CD4-positive, alpha-beta memory T cell (primary cell): ENCODE measurements at regions not wholly inside any gene's neighbourhood (a gene's known extent, or its start where the extent isn't known, plus 50 kb on each side); places are given as distances from the start of the nearest gene placed in this dataset.

Experiments used
- CTCF ChIA-PET: fragments of 350-600 bp; sonication (Branson Sonifier 250); formaldehyde crosslinking; loops from one replicate; lab custom pipeline; 2021; ENCODE audit warnings: inconsistent platforms; ENCODE audit not compliant: partially characterized antibody; lab: Charles Lee
- POLR2A ChIA-PET: fragments of 350-600 bp; sonication (Branson Sonifier 250); formaldehyde crosslinking; loops from one replicate; lab custom pipeline; 2021; ENCODE audit not compliant: partially characterized antibody; lab: Charles Lee
- DNase-seq, 5 donors: peaks; one replicate each; pipeline versions ENCODE4 v3.0.0 to v3.0.0-alpha.2; 2020 to 2022; ENCODE audit warnings: mixed read lengths in 1 of 5
- H3K27ac ChIP-seq: one replicate; pipeline ENCODE4 v1.7.0; 2013; ENCODE audit warnings: low read depth, low read length
- H3K27me3 ChIP-seq: 2 replicates; pipeline ENCODE4 v1.7.0; 2013; ENCODE audit warnings: mild to moderate bottlenecking, low read length, moderate library complexity; ENCODE audit not compliant: insufficient read depth
- H3K36me3 ChIP-seq: 2 replicates; pipeline ENCODE4 v1.7.0; 2013; ENCODE audit warnings: mild to moderate bottlenecking, low read length, moderate library complexity; ENCODE audit not compliant: insufficient read depth
- H3K4me1 ChIP-seq: 2 replicates; pipeline ENCODE4 v1.7.0; 2013; ENCODE audit warnings: mild to moderate bottlenecking, low read length, moderate library complexity; ENCODE audit not compliant: insufficient read depth
- H3K4me3 ChIP-seq, 2 donors: one replicate each; pipeline ENCODE4 v1.7.0; 2013; ENCODE audit warnings: low read length in 2 of 2, mild to moderate bottlenecking in 1 of 2
- H3K9me3 ChIP-seq, 2 donors: one replicate each; pipeline ENCODE4 v1.7.0; 2013; ENCODE audit warnings: low read length in 2 of 2, control low read depth in 1 of 2; ENCODE audit not compliant: control insufficient read depth in 1 of 2
- H3K27ac Mint-ChIP-seq, 7 donors: one replicate each; pipeline ENCODE4 v1.8.0; 2020 to 2021; ENCODE audit warnings: mixed read lengths in 7 of 7, mild to moderate bottlenecking in 6 of 7, inconsistent platforms in 3 of 7, moderate library complexity in 3 of 7
- H3K27me3 Mint-ChIP-seq, 2 donors: one replicate each; pipeline ENCODE4 v1.8.0; 2020 to 2021; ENCODE audit warnings: mixed read lengths in 2 of 2
- H3K36me3 Mint-ChIP-seq, 2 donors: one replicate each; pipeline ENCODE4 v1.8.0; 2020 to 2021; ENCODE audit warnings: mixed read lengths in 2 of 2, inconsistent platforms in 1 of 2, mild to moderate bottlenecking in 1 of 2
- H3K4me1 Mint-ChIP-seq, 4 donors: one replicate each; pipeline ENCODE4 v1.8.0; 2020 to 2021; ENCODE audit warnings: mixed read lengths in 4 of 4, mild to moderate bottlenecking in 1 of 4
- H3K4me3 Mint-ChIP-seq, 8 donors: one replicate each; pipeline ENCODE4 v1.8.0; 2020 to 2021; ENCODE audit warnings: mixed read lengths in 8 of 8, mild to moderate bottlenecking in 7 of 8, moderate library complexity in 6 of 8, inconsistent platforms in 3 of 8
- H3K9me3 Mint-ChIP-seq, 8 donors: one replicate each; pipeline ENCODE4 v1.8.0; 2020 to 2021; ENCODE audit warnings: mixed read lengths in 8 of 8, mild to moderate bottlenecking in 5 of 8, inconsistent platforms in 3 of 8, moderate library complexity in 1 of 8
- intact Hi-C: fragments of 100-400 bp; cut with micrococcal nuclease; formaldehyde crosslinking; loops from one replicate; pipeline ENCODE4 v1.15.1; 2023

DNA sequence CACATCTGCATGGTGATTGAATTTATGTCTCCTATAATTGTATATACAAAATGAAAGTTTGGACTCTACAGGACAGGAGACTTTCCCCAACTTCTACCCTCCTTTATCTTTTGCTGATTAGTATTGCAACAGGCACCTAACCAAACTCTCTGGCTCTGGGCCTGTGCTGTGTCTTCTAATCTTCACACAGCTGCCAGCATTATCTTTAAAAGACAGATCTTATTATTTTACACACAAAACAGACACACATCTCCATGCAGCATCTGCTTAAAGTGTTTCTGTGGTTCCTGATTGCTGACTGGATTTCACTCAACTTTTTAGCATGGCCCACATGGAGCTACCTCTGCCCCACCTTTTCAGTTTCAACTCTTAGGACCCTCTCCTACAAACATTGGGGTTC is 154.9 kb upstream of the PELI2 start:
- H3K9me3 Mint-ChIP-seq, result no peaks in the 10 kb centered on the region
- no peaks in the 10 kb centered on the region for H3K36me3 Mint-ChIP-seq
- H3K4me1 Mint-ChIP-seq, result no peaks in the 10 kb centered on the region
- H3K27ac Mint-ChIP-seq, result no peak overlapping the region
- H3K4me3 ChIP-seq, result no peak overlapping the region
- H3K4me3 Mint-ChIP-seq, result no peak overlapping the region
- peaks cover 3% of the 10 kb centered on the region in 2 donors for H3K27me3 Mint-ChIP-seq
- H3K27ac ChIP-seq, result no peak overlapping the region
- no peaks in the 10 kb centered on the region for H3K9me3 ChIP-seq
- intact Hi-C loops, result loop anchor here (5.0 kb wide), 1 partner anchor 154 kb away; the partner anchor contains the start of gene PELI2
- DNase-seq, result no peak
- ChIA-PET POLR2A (no interaction called here), CTCF (no interaction called here)
- no peaks in the 10 kb centered on the region for H3K36me3 ChIP-seq
- no peaks in the 10 kb centered on the region for H3K4me1 ChIP-seq
- no peaks in the 10 kb centered on the region for H3K27me3 ChIP-seq

DNA sequence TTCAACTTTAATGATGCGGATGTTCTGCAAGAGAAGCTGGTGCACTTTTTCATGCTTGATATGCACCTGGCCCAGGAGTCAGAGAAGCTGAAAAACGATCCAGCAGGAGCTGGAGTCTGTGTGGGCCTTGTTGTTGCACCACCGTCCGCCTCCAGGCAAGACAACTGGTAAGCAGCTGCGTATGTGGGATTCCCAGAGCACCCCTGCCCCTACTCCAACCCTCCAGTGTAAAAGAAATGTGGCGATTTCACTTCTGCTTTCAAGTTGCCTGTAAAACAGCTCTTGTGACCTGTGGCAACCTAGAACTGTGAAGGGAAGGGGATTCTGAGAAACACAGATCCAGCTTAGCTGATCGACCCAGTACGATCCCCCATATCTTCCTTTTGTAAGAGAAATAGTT is 154.1 kb upstream of the PELI2 start:
- no peak overlapping the region for H3K4me3 ChIP-seq
- POLR2A ChIA-PET, result no interaction called here
- H3K9me3 ChIP-seq, result no peaks in the 10 kb centered on the region
- intact Hi-C loops, result loop anchor here (5.0 kb wide), 1 partner anchor 153 kb away; the partner anchor contains the start of gene PELI2
- Mint-ChIP-seq H3K4me3 (no peak overlapping the region), H3K27ac (no peak overlapping the region), H3K36me3 (no peaks in the 10 kb centered on the region), H3K4me1 (no peaks in the 10 kb centered on the region), H3K9me3 (no peaks in the 10 kb centered on the region), H3K27me3 (peaks cover 2 to 3% of the 10 kb centered on the region in 2 donors)
- CTCF ChIA-PET, result interaction anchor here (0.8 kb wide), 1 partner anchor 233 kb away, joined by 3 read pairs; no protein-coding TSS in a partner anchor
- H3K4me1 ChIP-seq, result no peaks in the 10 kb centered on the region
- H3K36me3 ChIP-seq, result no peaks in the 10 kb centered on the region
- no peaks in the 10 kb centered on the region for H3K27me3 ChIP-seq
- DNase-seq, result no peak
- H3K27ac ChIP-seq, result no peak overlapping the region

DNA sequence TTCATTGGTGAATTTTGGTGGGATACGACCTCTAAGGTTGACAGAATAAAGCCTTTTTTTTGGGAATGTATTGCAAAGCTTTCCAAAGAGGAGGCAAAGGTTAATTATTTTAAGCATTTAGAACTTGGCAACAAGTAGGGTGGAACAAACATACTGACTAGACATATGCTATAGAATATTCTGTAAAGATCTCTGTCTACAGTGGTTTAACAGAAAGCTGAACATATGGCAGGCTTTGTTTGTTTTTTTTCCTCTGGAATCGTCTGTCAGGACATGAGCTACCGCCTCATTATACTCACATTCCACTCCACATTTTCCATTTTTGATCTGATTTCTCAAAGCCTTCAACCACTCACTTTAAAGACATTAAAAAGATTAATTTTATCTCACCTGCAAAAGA is 153.4 kb upstream of the PELI2 start:
- Histone ChIP-seq H3K27ac (no peak overlapping the region), H3K4me3 (no peak overlapping the region), H3K9me3 (no peaks in the 10 kb centered on the region), H3K4me1 (no peaks in the 10 kb centered on the region), H3K27me3 (no peaks in the 10 kb centered on the region), H3K36me3 (no peaks in the 10 kb centered on the region)
- Mint-ChIP-seq H3K4me3 (no peak overlapping the region), H3K36me3 (no peaks in the 10 kb centered on the region), H3K4me1 (no peaks in the 10 kb centered on the region), H3K9me3 (no peaks in the 10 kb centered on the region), H3K27me3 (peaks cover 2% of the 10 kb centered on the region in 2 donors), H3K27ac (no peak overlapping the region)
- intact Hi-C loops, result loop anchor here (5.0 kb wide), 1 partner anchor 152 kb away; the partner anchor contains the start of gene PELI2
- ChIA-PET CTCF (interaction anchor here (0.8 kb wide), 1 partner anchor 233 kb away, joined by 3 read pairs; no protein-coding TSS in a partner anchor), POLR2A (no interaction called here)
- DNase-seq, result no peak

DNA sequence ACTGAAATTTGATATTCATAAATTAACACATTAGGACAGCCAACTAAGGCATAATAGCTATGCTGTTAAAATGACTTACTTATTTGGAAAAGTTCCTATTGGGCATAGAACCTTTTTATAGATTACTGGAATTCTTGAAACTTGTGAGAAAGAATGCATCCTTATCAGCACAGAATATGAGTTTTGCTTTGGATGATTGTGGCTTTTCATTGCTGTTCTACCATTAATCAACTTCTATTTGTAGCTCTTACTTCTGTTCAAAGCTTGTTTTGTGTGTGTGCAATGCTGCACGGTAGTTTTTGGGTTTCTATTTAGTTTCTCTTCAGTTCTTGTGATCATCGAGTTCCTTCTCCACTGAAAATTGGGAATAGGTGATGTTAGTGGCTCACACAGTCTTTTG is 152.4 kb upstream of the PELI2 start:
- Mint-ChIP-seq H3K9me3 (no peaks in the 10 kb centered on the region), H3K4me3 (no peak overlapping the region), H3K27me3 (peaks cover 3 to 4% of the 10 kb centered on the region in 2 donors), H3K27ac (no peak overlapping the region), H3K4me1 (no peaks in the 10 kb centered on the region), H3K36me3 (no peaks in the 10 kb centered on the region)
- CTCF ChIA-PET, result no interaction called here
- H3K4me1 ChIP-seq, result no peaks in the 10 kb centered on the region
- no peak overlapping the region for H3K4me3 ChIP-seq
- DNase-seq, result no peak
- intact Hi-C loops, result no loop called here
- no peak overlapping the region for H3K27ac ChIP-seq
- H3K27me3 ChIP-seq, result no peaks in the 10 kb centered on the region
- H3K9me3 ChIP-seq, result no peaks in the 10 kb centered on the region
- POLR2A ChIA-PET, result no interaction called here
- H3K36me3 ChIP-seq, result no peaks in the 10 kb centered on the region

DNA sequence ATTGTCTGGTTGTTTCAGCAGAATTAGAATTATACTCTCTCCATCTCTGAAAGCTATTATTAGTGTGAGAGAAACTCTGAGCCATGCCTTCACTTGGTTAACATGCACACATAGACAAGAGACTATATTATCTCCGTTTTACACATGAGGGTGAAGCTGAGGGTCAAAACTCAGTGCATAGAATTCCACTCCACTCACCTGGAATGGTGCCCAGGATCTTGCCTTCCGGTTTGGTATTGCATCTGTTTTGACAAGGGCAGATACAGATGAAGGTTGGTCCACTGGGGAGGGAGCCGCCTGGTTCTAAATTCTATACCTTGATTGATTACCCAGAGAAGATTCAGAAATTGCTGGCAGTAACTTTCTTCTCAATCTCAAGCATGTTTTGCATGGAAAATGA is 149.5 kb upstream of the PELI2 start:
- no peak overlapping the region for H3K4me3 Mint-ChIP-seq
- ChIA-PET POLR2A (no interaction called here), CTCF (no interaction called here)
- intact Hi-C loops, result no loop called here
- DNase-seq, result no peak
- H3K27ac Mint-ChIP-seq, result no peak overlapping the region
- H3K9me3 Mint-ChIP-seq, result no peaks in the 10 kb centered on the region
- H3K36me3 ChIP-seq, result no peaks in the 10 kb centered on the region
- no peaks in the 10 kb centered on the region for H3K4me1 Mint-ChIP-seq
- H3K27me3 ChIP-seq, result no peaks in the 10 kb centered on the region
- no peaks in the 10 kb centered on the region for H3K9me3 ChIP-seq
- H3K27ac ChIP-seq, result no peak overlapping the region
- H3K36me3 Mint-ChIP-seq, result no peaks in the 10 kb centered on the region
- peaks cover 4 to 5% of the 10 kb centered on the region in 2 donors for H3K27me3 Mint-ChIP-seq
- H3K4me1 ChIP-seq, result no peaks in the 10 kb centered on the region
- no peak overlapping the region for H3K4me3 ChIP-seq

DNA sequence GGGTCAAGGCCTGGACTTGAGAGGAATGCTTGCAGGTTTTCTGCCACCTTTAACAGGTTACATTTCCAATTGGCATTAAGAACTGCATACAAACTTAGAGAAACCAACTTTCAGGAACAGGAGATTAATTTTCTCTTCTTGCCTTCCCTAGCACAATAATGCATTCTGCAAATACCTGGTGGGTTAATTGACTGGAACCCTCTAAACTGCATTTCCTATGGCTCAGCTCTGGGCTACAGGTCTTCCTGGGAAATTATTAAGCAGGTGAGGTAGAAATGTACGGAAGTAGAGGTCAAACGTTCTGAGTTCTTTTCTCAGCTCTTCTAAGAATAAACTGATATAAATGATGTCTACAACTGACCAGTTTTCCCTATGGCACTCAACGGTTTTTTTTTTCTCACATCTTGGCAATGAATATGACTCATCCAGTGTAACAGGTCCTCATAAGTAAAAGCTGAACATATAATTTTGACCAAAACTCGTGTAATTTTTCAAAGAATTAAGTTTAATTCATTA is 144.9 kb upstream of the PELI2 start:
- Mint-ChIP-seq H3K4me3 (no peak overlapping the region), H3K4me1 (no peaks in the 10 kb centered on the region), H3K9me3 (peaks cover 0 to 2% (median 0%) of the 10 kb centered on the region in 8 donors), H3K27me3 (peaks cover 3 to 5% of the 10 kb centered on the region in 2 donors), H3K36me3 (no peaks in the 10 kb centered on the region), H3K27ac (no peak overlapping the region)
- no peak for DNase-seq
- no peaks in the 10 kb centered on the region for H3K9me3 ChIP-seq
- no peak overlapping the region for H3K4me3 ChIP-seq
- no peaks in the 10 kb centered on the region for H3K36me3 ChIP-seq
- no peaks in the 10 kb centered on the region for H3K4me1 ChIP-seq
- ChIA-PET CTCF (no interaction called here), POLR2A (no interaction called here)
- H3K27me3 ChIP-seq, result no peaks in the 10 kb centered on the region
- intact Hi-C loops, result no loop called here
- H3K27ac ChIP-seq, result no peak overlapping the region

DNA sequence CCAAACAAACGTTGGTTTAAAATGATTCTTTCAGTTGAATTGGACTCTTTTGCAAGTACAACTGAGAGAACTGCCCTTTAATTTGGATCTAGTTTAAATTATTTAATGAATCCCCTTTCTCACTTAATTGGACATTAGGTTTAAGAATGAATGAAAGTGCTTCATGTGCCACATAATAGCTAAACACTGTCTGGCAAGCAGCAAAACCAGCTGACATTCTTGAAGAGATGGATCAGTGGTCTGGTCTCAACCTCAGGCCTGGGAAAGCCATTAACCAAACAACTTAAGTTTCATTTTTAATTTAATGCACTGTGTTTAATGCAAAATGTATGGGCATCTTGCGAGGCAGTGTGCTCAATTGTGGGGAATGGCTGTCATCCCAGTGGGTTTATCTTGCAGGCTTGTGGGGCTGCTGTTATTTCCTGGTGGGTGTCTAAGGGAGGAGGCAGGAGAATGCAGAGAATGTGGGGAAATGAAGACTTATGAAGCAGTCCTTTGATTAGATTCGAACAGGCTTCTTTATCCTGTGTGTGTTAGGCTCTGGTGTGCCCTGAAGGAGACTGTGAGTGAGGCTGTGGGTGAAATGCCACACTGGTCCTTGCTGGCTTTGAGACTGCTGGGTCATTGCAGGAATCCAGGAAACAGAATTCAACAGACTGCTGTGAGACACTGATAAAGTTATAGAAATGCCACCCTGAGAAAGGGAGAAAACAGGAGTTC is 144.1 kb upstream of the PELI2 start:
- POLR2A ChIA-PET, result no interaction called here
- Histone ChIP-seq H3K27ac (no peak overlapping the region), H3K4me3 (no peak overlapping the region), H3K27me3 (no peaks in the 10 kb centered on the region), H3K9me3 (no peaks in the 10 kb centered on the region), H3K4me1 (no peaks in the 10 kb centered on the region), H3K36me3 (no peaks in the 10 kb centered on the region)
- no peak overlapping the region for H3K27ac Mint-ChIP-seq
- no peak overlapping the region for H3K4me3 Mint-ChIP-seq
- CTCF ChIA-PET, result no interaction called here
- peaks cover 3 to 5% of the 10 kb centered on the region in 2 donors for H3K27me3 Mint-ChIP-seq
- no peaks in the 10 kb centered on the region for H3K4me1 Mint-ChIP-seq
- peaks cover 0 to 2% (median 0%) of the 10 kb centered on the region in 8 donors for H3K9me3 Mint-ChIP-seq
- H3K36me3 Mint-ChIP-seq, result no peaks in the 10 kb centered on the region
- intact Hi-C loops, result no loop called here
- DNase-seq, result no peak
